GM10248 (cell line): ENCODE measurements at regions not wholly inside any gene's neighbourhood (a gene's known extent, or its start where the extent isn't known, plus 50 kb on each side); places are given as distances from the start of the nearest gene placed in this dataset.

ENCODE experiments used
- CTCF ChIA-PET: fragments of 300-600 bp; sonication (Branson Sonifier 250); formaldehyde crosslinking; extraction: SDS; loops from one replicate; lab custom pipeline; 2021; ENCODE audit warnings: antibody characterized with exemption; lab: Yijun Ruan, JAX
- POLR2A ChIA-PET: fragments of 350-650 bp; sonication (Branson Sonifier 250); formaldehyde crosslinking; extraction: SDS; loops from one replicate; lab custom pipeline; 2020; ENCODE audit warnings: antibody characterized with exemption; lab: Yijun Ruan, JAX
- DNase-seq: peaks from one replicate; pipeline ENCODE4 v3.0.0; 2012; ENCODE audit errors: extremely low spot score
- TF ChIP-seq, protein P1 (sequence below): IDR thresholded peaks from 2 replicates; pipeline ENCODE4 v1.5.1; 2012; ENCODE audit warnings: mild to moderate bottlenecking, low read depth; ENCODE audit errors: extremely low read depth, missing control alignments, control extremely low read depth

DNA sequence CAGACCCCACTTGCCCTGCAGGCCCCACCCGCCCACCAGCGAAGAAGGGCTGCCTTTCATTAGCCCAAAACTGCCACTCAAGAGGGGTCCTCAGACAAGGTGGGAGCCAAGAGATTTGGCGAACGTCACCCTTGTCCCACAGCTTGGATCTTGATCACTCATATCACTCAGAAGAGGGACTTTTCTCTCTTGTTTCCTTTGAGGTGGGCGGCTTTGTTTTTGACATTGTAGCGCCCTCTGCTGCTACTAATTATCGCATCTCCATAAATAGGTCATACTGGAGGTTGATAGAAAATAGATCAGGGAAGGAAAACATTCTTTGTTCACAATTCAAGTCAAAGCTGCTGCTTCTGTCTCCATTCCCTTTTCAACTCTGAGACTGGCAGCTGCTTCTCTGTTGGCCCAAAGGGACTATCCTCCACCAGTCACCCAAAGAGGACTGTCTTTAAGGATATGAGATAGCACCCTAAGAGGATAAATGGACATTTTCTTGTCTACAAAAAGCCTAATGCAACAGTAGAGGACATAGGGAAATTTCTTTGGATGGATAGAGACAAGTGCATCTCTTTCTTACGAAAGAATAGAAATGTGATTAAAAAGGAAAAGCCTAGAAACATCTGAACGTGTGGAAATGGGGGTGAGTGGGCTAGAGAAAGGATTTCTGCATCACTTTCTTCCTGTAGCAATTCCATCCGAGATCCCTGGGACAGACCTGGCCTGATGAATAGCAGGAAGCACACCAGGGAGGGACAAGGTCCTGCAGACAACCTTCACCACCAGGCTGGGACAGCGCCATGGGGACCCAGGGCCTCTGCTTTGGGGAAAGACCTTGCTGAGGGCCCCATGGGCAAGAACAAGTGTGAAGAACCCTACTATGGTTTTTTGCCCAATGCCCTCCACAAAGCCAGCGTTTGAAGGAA is 115.8 kb downstream of the DAD1 start:
- DNase-seq = peak; percentile 71
- ChIA-PET CTCF (interaction anchor here (0.6 to 17.8 kb wide), 37 partner anchors 8 to 429 kb away, joined by 3 to 322 read pairs (median 13); no protein-coding TSS in a partner anchor), POLR2A (no interaction called here)
- TF ChIP-seq, protein P1, sequence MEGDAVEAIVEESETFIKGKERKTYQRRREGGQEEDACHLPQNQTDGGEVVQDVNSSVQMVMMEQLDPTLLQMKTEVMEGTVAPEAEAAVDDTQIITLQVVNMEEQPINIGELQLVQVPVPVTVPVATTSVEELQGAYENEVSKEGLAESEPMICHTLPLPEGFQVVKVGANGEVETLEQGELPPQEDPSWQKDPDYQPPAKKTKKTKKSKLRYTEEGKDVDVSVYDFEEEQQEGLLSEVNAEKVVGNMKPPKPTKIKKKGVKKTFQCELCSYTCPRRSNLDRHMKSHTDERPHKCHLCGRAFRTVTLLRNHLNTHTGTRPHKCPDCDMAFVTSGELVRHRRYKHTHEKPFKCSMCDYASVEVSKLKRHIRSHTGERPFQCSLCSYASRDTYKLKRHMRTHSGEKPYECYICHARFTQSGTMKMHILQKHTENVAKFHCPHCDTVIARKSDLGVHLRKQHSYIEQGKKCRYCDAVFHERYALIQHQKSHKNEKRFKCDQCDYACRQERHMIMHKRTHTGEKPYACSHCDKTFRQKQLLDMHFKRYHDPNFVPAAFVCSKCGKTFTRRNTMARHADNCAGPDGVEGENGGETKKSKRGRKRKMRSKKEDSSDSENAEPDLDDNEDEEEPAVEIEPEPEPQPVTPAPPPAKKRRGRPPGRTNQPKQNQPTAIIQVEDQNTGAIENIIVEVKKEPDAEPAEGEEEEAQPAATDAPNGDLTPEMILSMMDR = peak; percentile 61

DNA sequence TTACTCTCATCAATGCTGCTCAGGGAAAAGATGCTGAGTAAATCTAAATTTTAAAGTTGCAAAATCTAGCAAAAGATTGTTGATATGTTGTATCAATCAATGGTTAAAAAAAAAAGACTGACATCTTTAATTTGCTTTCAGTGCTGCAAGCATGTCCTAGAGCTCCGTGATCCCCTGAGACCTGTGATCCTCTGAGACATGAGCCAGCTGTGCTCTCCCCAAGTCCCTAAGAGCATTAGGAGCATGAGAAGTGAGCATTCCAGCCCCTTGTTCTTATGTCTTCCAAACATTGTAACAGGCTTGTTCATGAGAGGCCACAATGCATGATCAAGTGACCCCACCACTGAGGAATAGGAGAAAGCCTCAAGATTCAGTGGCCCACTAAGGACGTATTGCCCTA is 116.6 kb downstream of the DAD1 start:
- POLR2A ChIA-PET = interaction anchor here (1.6 kb wide), 1 partner anchor 24 kb away, joined by 4 read pairs; no protein-coding TSS in a partner anchor
- DNase-seq = no peak
- TF ChIP-seq, protein P1 = no peak
- CTCF ChIA-PET = interaction anchor here (0.6 to 17.8 kb wide), 43 partner anchors 9 to 429 kb away, joined by 3 to 322 read pairs (median 12); no protein-coding TSS in a partner anchor

DNA sequence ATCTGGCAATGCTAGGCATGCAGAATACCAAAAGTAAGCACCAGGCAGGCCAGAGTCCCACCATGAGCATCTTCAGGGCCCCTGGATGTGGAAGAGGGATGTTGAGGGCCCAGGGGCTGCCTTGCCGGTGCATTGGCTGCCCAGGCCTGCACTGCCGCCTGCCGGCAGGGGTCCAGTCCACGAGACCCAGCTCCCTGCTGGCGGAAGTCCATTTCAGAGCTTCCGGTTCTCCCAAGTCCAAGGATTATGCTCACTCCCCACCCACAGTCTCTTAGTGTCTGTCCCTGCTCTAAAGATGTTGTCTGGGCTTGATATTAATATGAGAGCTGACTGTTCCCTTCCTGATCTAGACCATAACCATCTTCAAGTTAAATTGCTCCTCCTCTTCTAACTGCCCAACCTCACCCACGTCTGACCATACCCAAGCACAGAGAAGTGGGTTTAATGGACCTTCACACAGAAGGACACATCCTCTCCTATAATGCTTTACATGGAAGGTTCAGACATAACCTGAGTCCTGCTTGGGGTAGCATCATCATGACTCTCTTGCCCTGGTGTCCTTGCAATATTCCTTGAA is 117.4 kb downstream of the DAD1 start:
- CTCF ChIA-PET = interaction anchor here (0.9 to 17.8 kb wide), 42 partner anchors 8 to 308 kb away, joined by 3 to 322 read pairs (median 12); no protein-coding TSS in a partner anchor
- POLR2A ChIA-PET = interaction anchor here (0.6 to 1.6 kb wide), 3 partner anchors 13 to 84 kb away, joined by 3 to 4 read pairs (median 3); no protein-coding TSS in a partner anchor
- TF ChIP-seq, protein P1 = peak; percentile 61
- no peak for DNase-seq

DNA sequence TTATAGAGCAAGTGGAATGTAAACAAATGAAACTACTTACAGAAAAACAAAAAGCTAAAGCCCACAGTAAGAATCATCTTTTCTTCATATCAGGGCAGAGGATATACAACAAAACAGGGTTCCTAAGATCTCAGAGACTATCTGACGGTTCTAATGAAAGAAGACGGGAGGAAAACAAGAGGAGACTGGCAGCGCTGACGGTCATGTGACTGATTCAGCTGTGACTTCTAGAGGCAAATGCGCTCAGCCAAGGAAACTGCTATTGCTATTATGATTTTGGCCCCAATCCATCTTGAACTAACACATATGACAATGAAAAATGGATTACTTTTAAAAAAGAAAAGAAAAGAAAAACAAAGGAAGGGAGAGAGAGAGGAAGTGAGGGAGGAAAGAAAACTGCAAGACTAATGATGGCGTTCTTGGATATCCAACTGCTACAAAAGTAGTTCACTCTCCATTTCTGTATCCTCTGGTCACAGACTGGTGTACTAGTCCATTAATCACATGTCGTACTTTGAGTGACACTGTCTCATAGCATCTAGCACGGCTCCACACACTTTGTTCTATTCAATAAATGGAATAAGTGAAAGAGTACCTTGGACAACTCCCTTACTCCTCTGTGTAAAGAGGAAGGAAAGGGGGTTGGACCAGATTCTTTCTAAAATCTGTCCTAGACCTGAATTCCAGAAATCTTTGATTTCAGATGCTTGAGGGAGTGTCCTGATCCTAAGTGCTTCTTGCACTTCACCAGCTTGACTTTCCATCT is 119.3 kb downstream of the DAD1 start:
- DNase-seq = no peak
- TF ChIP-seq, protein P1 = no peak

DNA sequence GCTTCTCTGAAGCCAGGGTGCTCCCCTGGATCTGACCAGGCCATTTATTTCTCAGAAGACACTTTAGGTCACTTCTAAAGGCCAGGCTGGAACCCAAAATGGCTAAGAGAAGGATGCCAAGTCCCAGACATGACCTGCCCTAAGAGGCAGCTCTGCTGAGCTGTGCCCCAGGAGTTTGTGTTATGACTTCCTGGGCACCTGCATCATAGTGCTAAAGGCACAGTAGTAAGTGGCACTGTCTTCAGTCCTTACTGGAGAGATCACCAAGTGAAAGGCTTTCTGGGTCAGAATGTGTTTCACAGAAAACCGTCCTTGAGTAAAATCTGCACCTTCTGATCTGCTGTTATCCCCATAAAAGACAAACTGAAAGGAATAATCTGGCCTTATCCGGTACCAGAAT is 120.2 kb downstream of the DAD1 start:
- POLR2A ChIA-PET = no interaction called here
- CTCF ChIA-PET = interaction anchor here (6.1 to 17.8 kb wide), 2 partner anchors 77 to 149 kb away, joined by 53 to 322 read pairs; no protein-coding TSS in a partner anchor
- no peak for DNase-seq
- TF ChIP-seq, protein P1 = no peak

More for the DNA sequence above, 119.3 kb downstream of the DAD1 start:
- CTCF ChIA-PET = interaction anchor here (2.0 to 17.8 kb wide), 12 partner anchors 12 to 167 kb away, joined by 6 to 322 read pairs (median 17); no protein-coding TSS in a partner anchor
- POLR2A ChIA-PET = no interaction called here
